PC-3 (cell line): ENCODE measurements at regions not wholly inside any gene's neighbourhood (a gene's known extent, or its start where the extent isn't known, plus 50 kb on each side); places are given as distances from the start of the nearest gene placed in this dataset.

ENCODE experiments used
- ATAC-seq: fragments of 200-7000 bp; cut with Tn5 transposase; 2 replicates; pipeline ENCODE4 v1.9.1; 2020; ENCODE audit warnings: mild to moderate bottlenecking, moderate library complexity
- BruUV-seq: library from RNA; stranded (reverse); fragments of 400-500 nt; replicated peaks from 2 replicates; lab custom pipeline; 2021; lab: Mats Ljungman, UMichigan
- CTCF ChIA-PET: fragments of 300-600 bp; sonication (Branson Sonifier 250); formaldehyde crosslinking; loops from one replicate; lab custom pipeline; 2022; ENCODE audit warnings: antibody characterized with exemption; lab: Charles Lee
- POLR2A ChIA-PET: fragments of 300-600 bp; sonication (Branson Sonifier 250); formaldehyde crosslinking; loops from one replicate; lab custom pipeline; 2022; ENCODE audit warnings: antibody characterized with exemption; ENCODE audit not compliant: unreplicated experiment; lab: Charles Lee
- DNase-seq: peaks from one replicate; pipeline ENCODE4 v3.0.0-alpha.2; 2015
- H2AFZ ChIP-seq: fragments of 300-600 bp; sonication (generic); 2 replicates; pipeline ENCODE4 v1.6.0; 2016; ENCODE audit warnings: antibody characterized with exemption, low read length
- H3F3A ChIP-seq: fragments of 300-600 bp; sonication (generic); one replicate; pipeline ENCODE4 v1.6.0; 2017; ENCODE audit warnings: antibody characterized with exemption, low read length, control low read depth, mild to moderate bottlenecking; ENCODE audit not compliant: unreplicated experiment
- H3K27ac ChIP-seq: fragments of 300-600 bp; sonication (generic); 2 replicates; pipeline ENCODE4 v1.5.1; 2016; ENCODE audit warnings: mild to moderate bottlenecking, low read length
- H3K27me3 ChIP-seq: fragments of 300-600 bp; sonication (generic); 2 replicates; pipeline ENCODE4 v1.6.1; 2016; ENCODE audit warnings: low read length, mixed read lengths
- H3K36me3 ChIP-seq: fragments of 300-600 bp; sonication (generic); 2 replicates; pipeline ENCODE4 v1.6.1; 2016; ENCODE audit warnings: low read depth, mixed run types, low read length, mixed read lengths
- H3K4me1 ChIP-seq: fragments of 300-600 bp; sonication (generic); 2 replicates; pipeline ENCODE4 v1.5.1; 2016; ENCODE audit warnings: low read length; ENCODE audit not compliant: insufficient read depth
- H3K4me2 ChIP-seq: fragments of 300-600 bp; sonication (generic); 2 replicates; pipeline ENCODE4 v1.6.0; 2016; ENCODE audit warnings: low read length
- H3K4me3 ChIP-seq: fragments of 300-600 bp; sonication (generic); 2 replicates; pipeline ENCODE4 v1.5.1; 2016; ENCODE audit warnings: mild to moderate bottlenecking, low read length, mixed read lengths
- H3K79me2 ChIP-seq: fragments of 300-600 bp; sonication (generic); 2 replicates; pipeline ENCODE4 v1.6.1; 2017; ENCODE audit warnings: low read length, mixed read lengths
- H3K9ac ChIP-seq: fragments of 300-600 bp; sonication (generic); 2 replicates; pipeline ENCODE4 v1.6.0; 2016; ENCODE audit warnings: mild to moderate bottlenecking, low read length
- H3K9me2 ChIP-seq: fragments of 300-600 bp; sonication (generic); replicated peaks from 2 replicates; pipeline ENCODE4 v1.6.1; 2016; ENCODE audit warnings: mixed run types, low read length, mixed read lengths
- H3K9me3 ChIP-seq: fragments of 300-600 bp; sonication (generic); 2 replicates; pipeline ENCODE4 v1.6.1; 2016; ENCODE audit warnings: low read length, mixed read lengths
- H4K20me1 ChIP-seq: fragments of 300-600 bp; sonication (generic); 2 replicates; pipeline ENCODE4 v1.6.1; 2016; ENCODE audit warnings: low read length, mixed read lengths
- EZH2 ChIP-seq: fragments of 300-600 bp; sonication (generic); IDR thresholded peaks from one replicate; pipeline ENCODE4 v1.6.1; 2017; ENCODE audit warnings: antibody characterized with exemption, mild to moderate bottlenecking, low read length; ENCODE audit not compliant: unreplicated experiment
- EZH2phosphoT487 ChIP-seq: fragments of 300-600 bp; sonication (generic); IDR thresholded peaks from 2 replicates; pipeline ENCODE4 v1.6.1; 2018; ENCODE audit warnings: mild to moderate bottlenecking, antibody characterized with exemption, low read length, borderline replicate concordance
- intact Hi-C: fragments of 100-400 bp; cut with micrococcal nuclease; formaldehyde crosslinking; loops from 2 replicates; pipeline ENCODE4 v1.9.0; 2023
- TF ChIP-seq, protein P1 (sequence below): fragments of 300-600 bp; sonication (generic); conservative IDR thresholded peaks from 2 replicates; pipeline ENCODE4 v1.5.1; 2017; ENCODE audit warnings: antibody characterized with exemption, low read depth, mild to moderate bottlenecking, low read length

DNA sequence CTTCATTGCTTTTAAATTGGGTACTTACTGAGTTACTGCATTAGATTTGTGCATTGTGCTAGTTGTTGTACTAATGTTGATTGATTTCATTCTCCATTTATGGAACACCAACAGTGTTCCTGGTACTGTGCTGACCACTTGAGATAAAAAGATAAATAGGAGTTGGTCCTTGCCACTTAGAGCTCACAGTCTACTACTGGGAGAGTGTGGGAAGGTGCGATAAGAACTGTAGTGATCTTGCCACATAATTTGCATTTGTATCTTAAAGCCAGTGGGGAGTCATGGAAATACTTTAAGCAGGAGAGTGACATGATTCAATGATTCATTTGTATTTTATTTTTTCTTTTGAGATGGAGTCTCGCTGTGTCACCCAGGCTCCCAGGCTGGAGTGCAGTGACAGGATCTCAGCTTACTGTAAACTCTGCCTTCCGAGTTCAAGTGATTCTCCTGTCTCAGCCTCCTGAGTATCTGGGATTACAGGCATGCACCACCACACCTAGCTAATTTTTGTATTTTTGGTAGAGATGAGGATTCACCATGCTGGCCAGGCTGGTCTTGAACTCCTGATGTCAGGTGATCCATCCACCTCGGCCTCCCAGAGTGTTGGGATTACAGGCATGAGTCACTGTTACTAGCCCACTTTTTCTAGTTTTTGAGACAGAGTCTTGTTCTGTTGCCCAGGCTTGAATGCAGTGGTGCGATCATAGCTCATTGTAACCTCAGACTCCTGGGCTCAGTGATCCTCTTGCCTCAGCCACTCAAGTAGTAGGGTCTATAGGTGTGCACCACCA, 51.2 kb upstream of the TMEM248 start:
- ATAC-seq, result no peak
- Histone ChIP-seq H3K9me2 (no peaks in the 10 kb centered on the region), H3K36me3 (no peaks in the 10 kb centered on the region; the same call in 1 of the 2 replicates), H3K9ac (no peak overlapping the region), H3K4me3 (no peak overlapping the region), H3K9me3 (no peaks in the 10 kb centered on the region), H2AFZ (no peak overlapping the region), H3K27me3 (no peaks in the 10 kb centered on the region), H4K20me1 (no peaks in the 10 kb centered on the region), H3K79me2 (no peaks in the 10 kb centered on the region), H3F3A (no peaks in the 10 kb centered on the region), H3K27ac (no peak overlapping the region), H3K4me2 (no peak overlapping the region), H3K4me1 (no peaks in the 10 kb centered on the region)
- BruUV-seq, result no TSS peak
- ChIA-PET CTCF (no interaction called here), POLR2A (interaction anchor here (0.5 kb wide), 1 partner anchor 51 kb away, joined by 9 read pairs; the partner anchor contains the start of gene TMEM248)
- no peak for DNase-seq
- TF ChIP-seq, protein P1, sequence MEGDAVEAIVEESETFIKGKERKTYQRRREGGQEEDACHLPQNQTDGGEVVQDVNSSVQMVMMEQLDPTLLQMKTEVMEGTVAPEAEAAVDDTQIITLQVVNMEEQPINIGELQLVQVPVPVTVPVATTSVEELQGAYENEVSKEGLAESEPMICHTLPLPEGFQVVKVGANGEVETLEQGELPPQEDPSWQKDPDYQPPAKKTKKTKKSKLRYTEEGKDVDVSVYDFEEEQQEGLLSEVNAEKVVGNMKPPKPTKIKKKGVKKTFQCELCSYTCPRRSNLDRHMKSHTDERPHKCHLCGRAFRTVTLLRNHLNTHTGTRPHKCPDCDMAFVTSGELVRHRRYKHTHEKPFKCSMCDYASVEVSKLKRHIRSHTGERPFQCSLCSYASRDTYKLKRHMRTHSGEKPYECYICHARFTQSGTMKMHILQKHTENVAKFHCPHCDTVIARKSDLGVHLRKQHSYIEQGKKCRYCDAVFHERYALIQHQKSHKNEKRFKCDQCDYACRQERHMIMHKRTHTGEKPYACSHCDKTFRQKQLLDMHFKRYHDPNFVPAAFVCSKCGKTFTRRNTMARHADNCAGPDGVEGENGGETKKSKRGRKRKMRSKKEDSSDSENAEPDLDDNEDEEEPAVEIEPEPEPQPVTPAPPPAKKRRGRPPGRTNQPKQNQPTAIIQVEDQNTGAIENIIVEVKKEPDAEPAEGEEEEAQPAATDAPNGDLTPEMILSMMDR, result no peak
- no peak for TF ChIP-seq EZH2
- no peak for TF ChIP-seq EZH2phosphoT487
- intact Hi-C loops, result no loop called here

DNA sequence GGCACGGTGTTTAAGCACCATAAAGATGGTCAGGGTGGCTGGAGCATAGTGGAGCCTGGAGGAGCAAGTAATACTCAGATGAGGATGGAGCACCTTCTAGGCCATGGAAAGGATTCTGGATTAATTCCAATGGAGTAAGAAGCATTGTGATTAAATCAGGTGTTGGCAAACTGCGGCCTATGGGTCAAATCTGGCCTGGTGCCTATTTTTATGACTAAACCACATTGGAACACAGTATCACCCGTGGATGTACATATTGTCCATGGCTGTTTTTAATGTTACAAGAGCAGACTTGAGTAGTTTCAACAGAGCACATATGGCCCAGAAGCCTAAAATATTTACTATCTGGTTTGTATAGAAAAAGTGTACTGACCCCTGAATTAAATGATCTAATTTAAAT, 49.9 kb upstream of the TMEM248 start:
- intact Hi-C loops, result no loop called here
- no peak overlapping the region for H3K4me2 ChIP-seq
- H3K4me3 ChIP-seq, result no peak overlapping the region
- ChIA-PET POLR2A (no interaction called here), CTCF (no interaction called here)
- no peaks in the 10 kb centered on the region for H3K4me1 ChIP-seq
- no peaks in the 10 kb centered on the region for H3K9me3 ChIP-seq
- no TSS peak for BruUV-seq
- no peaks in the 10 kb centered on the region for H3K27me3 ChIP-seq
- no peaks in the 10 kb centered on the region for H3F3A ChIP-seq
- no peak overlapping the region for H3K27ac ChIP-seq
- no peaks in the 10 kb centered on the region for H3K9me2 ChIP-seq
- H3K9ac ChIP-seq, result no peak overlapping the region
- no peak for TF ChIP-seq EZH2phosphoT487
- no peak for TF ChIP-seq EZH2
- TF ChIP-seq, protein P1, result no peak
- no peaks in the 10 kb centered on the region; the same call in 1 of the 2 replicates for H3K36me3 ChIP-seq
- no peak for DNase-seq
- H3K79me2 ChIP-seq, result no peaks in the 10 kb centered on the region
- no peak overlapping the region for H2AFZ ChIP-seq
- no peaks in the 10 kb centered on the region for H4K20me1 ChIP-seq
- ATAC-seq, result no peak
